GM12891 (cell line): ENCODE measurements at regions not wholly inside any gene's neighbourhood (a gene's known extent, or its start where the extent isn't known, plus 50 kb on each side); places are given as distances from the start of the nearest gene placed in this dataset.

Source experiments
- POLR2A ChIP-seq: IDR thresholded peaks from 2 replicates; pipeline ENCODE4 v1.6.1; 2011; ENCODE audit warnings: low read depth, low read length, control low read depth
- POLR2AphosphoS5 ChIP-seq: IDR thresholded peaks from 2 replicates; pipeline ENCODE4 v1.6.1; 2011; ENCODE audit warnings: low read depth, low read length, control low read depth
- SPI1 ChIP-seq: IDR thresholded peaks from 2 replicates; pipeline ENCODE4 v1.6.1; 2011; ENCODE audit warnings: low read depth, low read length, control low read depth
- TAF1 ChIP-seq: IDR thresholded peaks from 2 replicates; pipeline ENCODE4 v1.6.1; 2011; ENCODE audit warnings: low read depth, low read length, control low read depth

DNA sequence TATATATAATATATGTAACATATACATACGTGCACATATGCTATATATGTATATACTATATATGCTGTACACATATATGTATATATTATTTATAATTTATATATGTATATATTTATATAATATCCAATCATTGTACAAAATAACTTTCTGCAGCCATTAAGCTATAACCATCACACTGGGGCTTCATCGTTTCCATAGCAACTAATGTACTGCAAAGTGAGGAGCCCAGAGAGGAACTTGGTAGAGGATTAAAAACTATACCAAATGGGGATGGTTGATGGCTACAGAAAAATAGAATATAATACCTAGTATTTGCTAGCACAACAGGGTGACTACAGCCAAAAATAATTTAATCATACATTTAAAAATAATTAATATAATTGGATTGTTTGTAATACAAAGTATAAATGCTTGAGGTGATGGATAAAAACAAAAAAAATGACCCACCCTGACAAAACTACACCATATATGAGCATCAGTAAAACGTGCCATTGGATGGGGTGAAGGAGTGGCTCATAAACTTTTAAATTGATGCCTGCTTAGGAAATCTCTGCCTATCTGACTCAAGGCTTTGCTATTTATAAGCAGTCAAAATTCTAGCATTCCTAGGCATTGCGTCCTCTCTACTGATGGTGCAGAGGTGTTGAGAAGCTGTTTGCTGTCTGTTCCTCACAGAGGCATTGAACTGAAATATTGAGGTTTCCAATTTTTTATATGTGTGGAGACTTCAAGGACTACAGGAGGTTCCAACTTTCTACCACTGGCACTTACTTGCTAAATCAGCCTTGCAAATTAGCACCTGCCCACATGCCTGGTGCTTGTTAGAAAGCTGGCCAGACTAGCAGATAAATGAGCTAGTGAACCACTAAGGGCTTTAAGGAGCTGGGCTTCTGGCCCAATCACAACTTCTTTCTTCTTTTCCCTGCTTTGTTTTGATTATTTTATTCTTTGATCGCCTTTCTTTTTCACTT is 190.1 kb downstream of the SCP2D1 start:
- TF ChIP-seq POLR2A (no peak), TAF1 (no peak), SPI1 (no peak), POLR2AphosphoS5 (no peak)
